ENCODE measurements at regions not wholly inside any gene's neighbourhood (a gene's known extent, or its start where the extent isn't known, plus 50 kb on each side); places are given as distances from the start of the nearest gene placed in this dataset.

DNA sequence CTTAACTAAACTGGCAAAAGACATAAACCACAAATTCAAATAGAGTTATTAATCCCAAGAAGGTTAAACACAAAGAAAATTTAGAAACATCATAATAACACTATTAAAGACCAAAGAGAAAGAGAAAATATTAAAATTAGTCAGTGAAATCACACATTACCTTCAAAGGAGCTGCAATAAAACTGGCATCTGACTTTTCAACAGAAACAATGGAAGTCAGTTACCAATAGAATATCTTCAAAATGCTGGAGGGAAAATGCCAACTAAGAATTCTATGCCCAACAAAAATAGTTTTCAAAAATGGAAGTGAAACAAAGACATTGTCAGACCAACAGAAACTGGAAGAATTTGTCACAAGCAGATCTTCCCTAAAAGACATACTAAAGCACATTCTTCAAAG lies 68.7 kb upstream of the RNF7 start:
- H3K4me3 ChIP-seq (ENCODE audit: low read length in 3 of 3): no peak overlapping the region
- H3K27ac ChIP-seq (ENCODE audit: low read depth, low read length): no peak overlapping the region
- H3K9me3 ChIP-seq (ENCODE audit: control insufficient read depth in 3 of 3, low read length in 3 of 3): peaks cover 0 to 6% (median 6%) of the 10 kb centered on the region in 3 donors
- H3K9ac ChIP-seq (ENCODE audit: low read depth in 1 of 3, low read length in 3 of 3): no peak overlapping the region
- H3K36me3 ChIP-seq (ENCODE audit: control insufficient read depth in 3 of 3, insufficient read depth in 3 of 3, low read length in 3 of 3): no peaks in the 10 kb centered on the region
- no peaks in the 10 kb centered on the region for H3K4me1 ChIP-seq (ENCODE audit: control insufficient read depth in 3 of 3, insufficient read depth in 3 of 3, low read length in 3 of 3)
- H3K27me3 ChIP-seq (ENCODE audit: control insufficient read depth in 3 of 3, insufficient read depth in 3 of 3, low read length in 3 of 3): no peaks in the 10 kb centered on the region

DNA sequence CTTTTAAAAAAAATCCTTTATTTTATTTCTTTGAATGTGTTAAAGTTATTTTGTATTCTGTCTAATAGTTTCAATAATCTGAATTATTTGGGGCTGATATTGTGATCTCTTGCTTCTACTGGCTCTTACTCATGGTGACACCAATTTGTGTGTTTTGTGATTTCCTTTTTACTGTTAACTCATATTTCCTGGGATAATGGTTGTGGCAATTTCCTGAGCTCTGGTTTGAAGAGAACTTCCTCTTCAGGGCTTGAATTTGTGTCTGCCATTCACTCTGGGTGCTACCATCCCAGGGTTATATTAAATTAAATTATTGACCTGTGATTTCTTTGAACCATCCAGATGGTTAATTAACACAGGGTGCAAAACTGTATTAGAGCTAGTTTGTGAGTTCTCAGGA lies 60.4 kb upstream of the RNF7 start:
- Histone ChIP-seq H3K4me1 (ENCODE audit: control insufficient read depth in 3 of 3, insufficient read depth in 3 of 3, low read length in 3 of 3) (peaks cover 0 to 4% (median 2%) of the 10 kb centered on the region in 3 donors), H3K36me3 (ENCODE audit: control insufficient read depth in 3 of 3, insufficient read depth in 3 of 3, low read length in 3 of 3) (no peaks in the 10 kb centered on the region), H3K9me3 (ENCODE audit: control insufficient read depth in 3 of 3, low read length in 3 of 3) (no peaks in the 10 kb centered on the region), H3K27me3 (ENCODE audit: control insufficient read depth in 3 of 3, insufficient read depth in 3 of 3, low read length in 3 of 3) (no peaks in the 10 kb centered on the region), H3K4me3 (ENCODE audit: low read length in 3 of 3) (no peak overlapping the region), H3K27ac (ENCODE audit: low read depth, low read length) (no peak overlapping the region), H3K9ac (ENCODE audit: low read depth in 1 of 3, low read length in 3 of 3) (no peak overlapping the region)

DNA sequence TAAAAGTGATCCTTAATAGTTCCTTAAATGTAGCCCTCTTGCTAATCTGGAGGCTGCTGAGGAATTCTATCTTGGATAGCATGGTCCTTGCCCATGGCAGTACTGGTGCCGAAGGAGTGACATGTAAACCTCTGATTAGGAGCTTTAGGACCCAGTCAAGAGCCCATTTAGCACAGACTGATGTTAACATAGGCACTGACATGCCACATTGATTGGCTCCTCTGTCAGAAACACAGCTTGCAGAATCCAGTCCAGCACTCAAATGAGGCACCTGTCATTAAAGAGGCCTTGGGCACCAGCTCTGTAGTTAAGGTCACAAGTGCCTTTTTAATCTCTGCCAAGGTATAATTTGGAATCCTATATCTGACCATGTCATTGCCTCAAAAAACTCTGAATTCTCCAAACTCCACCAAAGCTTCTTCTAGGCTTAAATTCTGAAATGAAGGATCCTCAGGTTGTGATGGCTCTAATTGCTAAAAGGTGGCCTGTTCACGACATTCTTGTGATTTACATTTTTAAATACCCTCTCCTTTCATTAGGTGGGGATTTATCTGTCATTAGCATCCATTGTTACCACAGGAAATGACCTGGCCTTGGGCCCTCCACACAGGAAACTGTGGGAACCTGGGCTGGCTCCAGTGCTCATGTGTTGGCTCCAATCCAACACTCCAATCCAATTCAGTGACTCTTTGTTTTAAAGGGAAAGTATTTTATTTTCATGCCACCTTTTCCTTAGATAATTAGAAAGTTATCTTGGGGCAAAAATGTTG lies 57.3 kb upstream of the RNF7 start:
- no peak overlapping the region for H3K9ac ChIP-seq (ENCODE audit: low read depth in 1 of 3, low read length in 3 of 3)
- peaks cover 0 to 4% (median 2%) of the 10 kb centered on the region in 3 donors for H3K4me1 ChIP-seq (ENCODE audit: control insufficient read depth in 3 of 3, insufficient read depth in 3 of 3, low read length in 3 of 3)
- no peaks in the 10 kb centered on the region for H3K9me3 ChIP-seq (ENCODE audit: control insufficient read depth in 3 of 3, low read length in 3 of 3)
- H3K27me3 ChIP-seq (ENCODE audit: control insufficient read depth in 3 of 3, insufficient read depth in 3 of 3, low read length in 3 of 3): no peaks in the 10 kb centered on the region
- H3K4me3 ChIP-seq (ENCODE audit: low read length in 3 of 3): no peak overlapping the region
- H3K27ac ChIP-seq (ENCODE audit: low read depth, low read length): no peak overlapping the region
- no peaks in the 10 kb centered on the region for H3K36me3 ChIP-seq (ENCODE audit: control insufficient read depth in 3 of 3, insufficient read depth in 3 of 3, low read length in 3 of 3)

DNA sequence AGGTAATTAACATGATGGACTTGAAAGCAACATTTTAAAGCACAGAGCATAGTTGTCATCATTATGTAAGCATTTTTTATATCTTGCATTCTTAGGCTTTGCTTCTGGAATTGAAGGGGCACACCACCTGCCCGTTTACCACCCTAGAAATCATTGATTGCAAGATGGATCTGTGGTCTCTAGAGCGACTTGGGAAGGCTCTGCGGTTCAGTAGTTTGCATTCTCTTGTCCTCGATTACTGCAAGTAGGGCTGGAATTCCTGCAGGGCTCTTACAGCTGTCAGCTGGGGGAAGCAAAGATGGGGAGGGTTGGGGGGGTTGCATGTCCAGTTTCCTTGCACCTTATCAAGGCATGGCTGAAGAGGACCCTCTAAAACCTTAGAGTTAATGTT lies 56.7 kb upstream of the RNF7 start:
- H3K9me3 ChIP-seq (ENCODE audit: control insufficient read depth in 3 of 3, low read length in 3 of 3): no peaks in the 10 kb centered on the region
- peaks cover 0 to 7% (median 6%) of the 10 kb centered on the region in 3 donors for H3K4me1 ChIP-seq (ENCODE audit: control insufficient read depth in 3 of 3, insufficient read depth in 3 of 3, low read length in 3 of 3)
- no peak overlapping the region for H3K4me3 ChIP-seq (ENCODE audit: low read length in 3 of 3)
- H3K27ac ChIP-seq (ENCODE audit: low read depth, low read length): no peak overlapping the region
- no peaks in the 10 kb centered on the region for H3K27me3 ChIP-seq (ENCODE audit: control insufficient read depth in 3 of 3, insufficient read depth in 3 of 3, low read length in 3 of 3)
- no peaks in the 10 kb centered on the region for H3K36me3 ChIP-seq (ENCODE audit: control insufficient read depth in 3 of 3, insufficient read depth in 3 of 3, low read length in 3 of 3)
- no peak overlapping the region for H3K9ac ChIP-seq (ENCODE audit: low read depth in 1 of 3, low read length in 3 of 3)

DNA sequence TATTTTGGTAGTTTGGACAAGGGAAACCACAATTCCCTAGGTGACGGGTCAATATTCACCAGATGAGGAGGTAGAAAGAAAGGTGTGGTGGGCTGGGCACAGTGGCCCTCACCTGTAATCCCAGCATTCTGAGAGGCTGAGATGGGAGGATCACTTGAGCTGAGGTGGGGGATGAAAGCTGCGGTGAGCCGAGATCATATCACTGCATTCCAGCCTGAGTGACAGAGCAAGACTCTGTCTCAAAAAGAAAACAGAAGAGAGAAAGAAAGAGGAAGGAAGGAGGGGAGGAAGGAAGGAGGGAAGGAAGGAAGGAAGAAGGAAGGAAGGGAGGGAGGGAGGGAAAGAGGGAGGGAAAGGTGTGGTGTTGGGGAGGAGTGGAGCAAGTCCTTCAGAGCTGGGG lies 56.1 kb upstream of the RNF7 start:
- Histone ChIP-seq H3K9me3 (ENCODE audit: control insufficient read depth in 3 of 3, low read length in 3 of 3) (no peaks in the 10 kb centered on the region), H3K27me3 (ENCODE audit: control insufficient read depth in 3 of 3, insufficient read depth in 3 of 3, low read length in 3 of 3) (no peaks in the 10 kb centered on the region), H3K36me3 (ENCODE audit: control insufficient read depth in 3 of 3, insufficient read depth in 3 of 3, low read length in 3 of 3) (no peaks in the 10 kb centered on the region), H3K4me3 (ENCODE audit: low read length in 3 of 3) (no peak overlapping the region), H3K9ac (ENCODE audit: low read depth in 1 of 3, low read length in 3 of 3) (no peak overlapping the region), H3K4me1 (ENCODE audit: control insufficient read depth in 3 of 3, insufficient read depth in 3 of 3, low read length in 3 of 3) (peaks cover 2 to 10% (median 9%) of the 10 kb centered on the region in 3 donors), H3K27ac (ENCODE audit: low read depth, low read length) (no peak overlapping the region)

DNA sequence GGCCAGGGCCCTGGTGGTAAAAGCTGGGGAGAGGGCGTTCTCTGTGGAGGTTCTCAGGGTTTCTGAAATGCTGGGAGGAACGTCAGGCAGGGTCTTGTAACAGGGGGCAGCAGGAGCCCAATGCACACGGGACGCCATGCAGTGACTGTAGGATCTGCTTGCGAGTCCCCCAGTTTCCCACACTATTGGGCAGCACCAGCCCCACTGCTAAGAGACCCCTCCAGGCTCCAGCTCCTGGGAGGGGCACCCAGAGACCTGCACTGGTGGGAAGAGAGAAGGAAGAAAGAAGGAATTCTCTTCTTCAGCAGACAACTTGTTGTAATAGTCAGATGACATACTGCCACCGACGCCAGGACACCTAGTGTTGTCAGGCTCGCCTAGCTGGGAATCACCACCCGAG lies 55.2 kb upstream of the RNF7 start:
- Histone ChIP-seq H3K27me3 (ENCODE audit: control insufficient read depth in 3 of 3, insufficient read depth in 3 of 3, low read length in 3 of 3) (no peaks in the 10 kb centered on the region), H3K9ac (ENCODE audit: low read depth in 1 of 3, low read length in 3 of 3) (no peak overlapping the region), H3K4me3 (ENCODE audit: low read length in 3 of 3) (no peak overlapping the region), H3K36me3 (ENCODE audit: control insufficient read depth in 3 of 3, insufficient read depth in 3 of 3, low read length in 3 of 3) (no peaks in the 10 kb centered on the region), H3K27ac (ENCODE audit: low read depth, low read length) (no peak overlapping the region), H3K4me1 (ENCODE audit: control insufficient read depth in 3 of 3, insufficient read depth in 3 of 3, low read length in 3 of 3) (peaks cover 4 to 12% (median 9%) of the 10 kb centered on the region in 3 donors), H3K9me3 (ENCODE audit: control insufficient read depth in 3 of 3, low read length in 3 of 3) (no peaks in the 10 kb centered on the region)

DNA sequence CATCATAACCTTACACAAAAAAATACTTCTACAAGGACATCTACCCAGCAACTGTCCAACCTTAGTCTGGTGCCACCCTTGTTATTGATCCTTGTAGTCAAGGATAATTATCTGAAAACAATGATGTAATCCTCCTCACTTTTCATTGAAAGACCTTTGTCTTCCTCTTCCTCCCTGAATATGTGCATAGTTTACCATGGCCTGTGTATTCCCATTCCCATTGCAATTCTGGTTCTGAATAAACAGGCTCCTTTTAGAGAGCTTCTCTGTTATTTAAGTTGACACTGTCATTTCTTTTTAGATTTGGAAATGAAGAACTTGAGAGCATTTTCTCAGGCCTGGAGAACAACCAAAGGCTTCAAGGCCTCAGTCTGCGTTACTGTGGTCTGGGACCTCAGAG lies 53.3 kb upstream of the RNF7 start:
- Histone ChIP-seq H3K4me1 (ENCODE audit: control insufficient read depth in 3 of 3, insufficient read depth in 3 of 3, low read length in 3 of 3) (peaks cover 4 to 12% (median 9%) of the 10 kb centered on the region in 3 donors), H3K9ac (ENCODE audit: low read depth in 1 of 3, low read length in 3 of 3) (no peak overlapping the region), H3K27ac (ENCODE audit: low read depth, low read length) (no peak overlapping the region), H3K36me3 (ENCODE audit: control insufficient read depth in 3 of 3, insufficient read depth in 3 of 3, low read length in 3 of 3) (no peaks in the 10 kb centered on the region), H3K4me3 (ENCODE audit: low read length in 3 of 3) (no peak overlapping the region), H3K9me3 (ENCODE audit: control insufficient read depth in 3 of 3, low read length in 3 of 3) (no peaks in the 10 kb centered on the region), H3K27me3 (ENCODE audit: control insufficient read depth in 3 of 3, insufficient read depth in 3 of 3, low read length in 3 of 3) (no peaks in the 10 kb centered on the region)

DNA sequence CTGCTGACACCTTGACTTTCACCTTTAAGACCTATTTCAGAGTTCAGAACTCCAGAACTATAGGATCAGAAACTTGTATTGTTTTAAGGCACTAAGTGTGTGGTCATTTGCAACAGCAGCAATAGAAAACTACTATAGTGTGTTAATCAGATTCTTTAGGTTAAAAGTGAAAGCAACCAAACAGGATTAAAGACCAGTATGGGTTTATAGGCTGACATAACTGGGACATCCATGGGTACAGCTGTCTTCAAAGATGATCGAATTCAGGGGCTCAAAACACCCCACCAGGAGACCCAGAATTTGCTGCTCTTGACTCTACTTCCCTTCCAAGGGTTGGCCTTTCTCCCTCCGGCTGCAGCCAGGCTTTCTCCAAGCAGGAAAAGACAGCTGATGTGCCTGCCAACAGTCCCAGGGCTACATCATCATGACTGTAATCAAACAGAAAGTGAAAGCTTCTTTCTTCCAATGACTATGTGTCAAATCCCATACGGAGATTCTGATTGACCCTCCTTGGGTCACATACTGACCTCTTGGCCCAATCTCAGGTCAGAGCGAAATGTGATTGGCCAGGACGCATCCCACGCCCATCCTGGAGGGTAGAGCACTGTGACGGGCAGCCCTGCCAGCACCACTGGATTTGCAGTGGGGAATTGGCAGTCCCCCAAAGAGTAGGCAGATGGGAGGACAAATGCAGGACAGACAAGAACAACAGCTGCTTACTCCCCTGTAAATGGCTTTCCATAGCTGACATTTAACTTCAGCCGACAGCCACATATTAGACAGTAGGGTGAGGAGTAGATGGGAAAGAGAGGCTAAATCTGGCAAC lies 51.4 kb upstream of the RNF7 start:
- Histone ChIP-seq H3K4me1 (ENCODE audit: control insufficient read depth in 3 of 3, insufficient read depth in 3 of 3, low read length in 3 of 3) (peaks cover 4 to 7% (median 7%) of the 10 kb centered on the region in 3 donors), H3K27ac (ENCODE audit: low read depth, low read length) (peak overlapping the region; percentile 66), H3K9ac (ENCODE audit: low read depth in 1 of 3, low read length in 3 of 3) (peak overlapping the region; percentile 58 to 66 (median 61))

More for the DNA sequence above, 51.4 kb upstream of the RNF7 start:
- Histone ChIP-seq H3K36me3 (ENCODE audit: control insufficient read depth in 3 of 3, insufficient read depth in 3 of 3, low read length in 3 of 3) (no peaks in the 10 kb centered on the region), H3K9me3 (ENCODE audit: control insufficient read depth in 3 of 3, low read length in 3 of 3) (no peaks in the 10 kb centered on the region), H3K4me3 (ENCODE audit: low read length in 3 of 3) (peak overlapping the region; percentile 42 to 82 (median 72)), H3K27me3 (ENCODE audit: control insufficient read depth in 3 of 3, insufficient read depth in 3 of 3, low read length in 3 of 3) (no peaks in the 10 kb centered on the region)
